T-helper 1 cell treated with Interleukin-12 subunit alpha and Interleukin-12 subunit beta and Interleukin-4 antibody, amounts not matched to agents 30 μg/mL and 1 μg/mL, for 36 hours (primary cell): ENCODE measurements at regions not wholly inside any gene's neighbourhood (a gene's known extent, or its start where the extent isn't known, plus 50 kb on each side); places are given as distances from the start of the nearest gene placed in this dataset.
"Not testable (repeated sequence)": the region's sequence is repeated elsewhere in the genome, so short reads cannot be mapped to it uniquely, and the experiment has no call there.

Experiments
- H3K27ac Mint-ChIP-seq: one replicate; pipeline ENCODE4 v1.8.0; 2021; ENCODE audit warnings: mild to moderate bottlenecking, mixed read lengths
- H3K27me3 Mint-ChIP-seq: one replicate; pipeline ENCODE4 v1.8.0; 2021; ENCODE audit warnings: low read depth, mixed read lengths
- H3K36me3 Mint-ChIP-seq: one replicate; pipeline ENCODE4 v1.8.0; 2021; ENCODE audit warnings: low read depth, mixed read lengths
- H3K4me1 Mint-ChIP-seq: one replicate; pipeline ENCODE4 v1.8.0; 2021; ENCODE audit warnings: low read depth, mixed read lengths
- H3K4me3 Mint-ChIP-seq: one replicate; pipeline ENCODE4 v1.8.0; 2021; ENCODE audit warnings: mild to moderate bottlenecking, moderate library complexity, mixed read lengths
- H3K9me3 Mint-ChIP-seq: one replicate; pipeline ENCODE4 v1.8.0; 2021; ENCODE audit warnings: mixed read lengths

DNA sequence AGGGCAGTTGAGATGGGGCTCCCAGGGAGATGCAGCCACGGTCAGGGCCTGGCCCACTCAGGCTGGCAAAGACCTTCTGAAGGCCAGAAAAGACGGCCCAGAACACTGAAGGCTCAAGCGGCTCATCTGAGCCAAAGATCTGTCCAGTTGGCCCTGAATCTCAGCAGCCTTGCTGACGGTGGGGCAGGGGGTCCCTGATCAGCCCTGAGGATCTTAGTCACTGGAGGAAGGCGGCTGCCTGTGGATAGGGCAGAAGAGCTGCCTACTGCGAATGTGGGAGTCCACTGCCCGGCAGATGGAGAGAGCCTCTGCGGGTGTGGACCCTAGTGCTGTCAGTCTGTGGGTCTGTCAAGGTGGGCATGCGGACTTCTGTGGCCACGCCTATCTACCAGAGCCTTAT is 1738.2 kb downstream of the TP53TG3F start:
- Mint-ChIP-seq H3K36me3 (no peaks in the 10 kb centered on the region), H3K27ac (no peak overlapping the region), H3K27me3 (no peaks in the 10 kb centered on the region), H3K4me3 (no peak overlapping the region), H3K9me3 (peaks cover 43% of the 10 kb centered on the region), H3K4me1 (no peaks in the 10 kb centered on the region)

DNA sequence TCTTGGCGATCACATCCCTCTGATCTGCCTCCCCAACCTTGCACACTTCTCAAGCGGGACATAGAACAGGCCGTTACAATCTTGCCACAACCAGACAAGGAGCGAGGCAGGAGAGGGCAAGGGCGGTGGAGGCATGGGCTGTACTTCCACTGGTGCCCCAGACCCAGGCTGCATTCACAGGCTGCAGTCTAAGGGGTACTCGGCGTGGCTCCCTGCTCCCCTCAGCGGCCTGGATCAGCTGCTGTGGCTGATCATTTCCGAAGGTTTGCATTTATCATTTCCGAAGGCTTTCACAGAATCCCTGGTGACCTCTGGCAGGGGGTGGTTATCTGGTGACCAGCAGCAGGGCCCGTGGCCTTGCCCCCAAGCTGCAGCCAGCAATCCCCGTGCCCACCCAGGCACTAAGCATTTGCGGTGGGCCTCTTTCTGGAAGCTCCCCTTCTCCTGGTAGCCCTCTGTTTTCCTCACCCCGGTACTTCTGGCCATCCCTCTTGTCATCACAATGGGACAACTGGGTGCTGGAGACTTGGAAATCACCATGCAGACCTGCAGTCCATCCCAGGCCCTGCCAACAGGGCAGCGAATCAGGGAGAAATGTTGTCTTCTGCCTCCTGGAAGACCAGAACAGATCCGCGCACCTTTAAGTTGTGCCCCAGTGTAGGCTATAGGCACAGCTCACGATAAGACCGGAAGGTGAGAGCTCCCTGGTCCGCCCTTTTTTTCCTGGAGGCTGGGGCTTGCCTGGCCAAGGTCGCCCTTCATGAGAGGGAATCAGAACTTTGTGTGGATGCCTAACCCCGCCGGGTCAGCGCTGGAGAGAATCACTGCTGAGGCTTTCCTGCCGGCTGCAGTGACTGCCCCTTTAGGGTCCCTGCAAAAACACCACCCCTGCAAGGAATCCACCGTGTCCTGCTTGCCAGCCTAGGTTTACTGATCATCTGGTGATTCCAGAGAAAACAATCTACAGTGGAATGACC is 1739.1 kb downstream of the TP53TG3F start:
- no peak overlapping the region for H3K4me3 Mint-ChIP-seq

DNA sequence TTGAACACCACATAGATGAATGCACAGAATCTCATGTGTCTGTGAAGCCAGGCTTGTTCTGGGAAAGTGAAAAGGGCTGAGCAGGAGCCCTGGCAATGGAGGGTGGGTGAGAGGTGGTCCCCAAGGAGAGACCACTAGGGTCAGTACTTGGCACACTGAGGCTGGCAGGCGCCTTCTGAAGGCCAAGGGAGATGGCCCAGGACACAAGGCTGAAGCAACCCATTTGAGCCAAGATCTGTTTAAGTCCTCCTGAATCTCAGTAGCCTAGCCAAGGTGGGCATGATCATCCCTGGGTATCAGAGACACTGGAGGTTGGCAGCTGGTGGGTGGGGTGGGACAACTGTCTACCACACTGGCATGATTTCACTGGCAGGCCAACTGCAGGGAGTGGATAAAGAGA is 1741.2 kb downstream of the TP53TG3F start:
- Mint-ChIP-seq H3K27ac (no peak overlapping the region), H3K4me1 (no peaks in the 10 kb centered on the region), H3K36me3 (no peaks in the 10 kb centered on the region), H3K4me3 (no peak overlapping the region), H3K9me3 (peaks cover 48% of the 10 kb centered on the region), H3K27me3 (no peaks in the 10 kb centered on the region)

More for the DNA sequence above, 1739.1 kb downstream of the TP53TG3F start:
- H3K27ac Mint-ChIP-seq: no peak overlapping the region
- no peaks in the 10 kb centered on the region for H3K4me1 Mint-ChIP-seq
- H3K9me3 Mint-ChIP-seq: peaks cover 49% of the 10 kb centered on the region
- no peaks in the 10 kb centered on the region for H3K27me3 Mint-ChIP-seq
- no peaks in the 10 kb centered on the region for H3K36me3 Mint-ChIP-seq

DNA sequence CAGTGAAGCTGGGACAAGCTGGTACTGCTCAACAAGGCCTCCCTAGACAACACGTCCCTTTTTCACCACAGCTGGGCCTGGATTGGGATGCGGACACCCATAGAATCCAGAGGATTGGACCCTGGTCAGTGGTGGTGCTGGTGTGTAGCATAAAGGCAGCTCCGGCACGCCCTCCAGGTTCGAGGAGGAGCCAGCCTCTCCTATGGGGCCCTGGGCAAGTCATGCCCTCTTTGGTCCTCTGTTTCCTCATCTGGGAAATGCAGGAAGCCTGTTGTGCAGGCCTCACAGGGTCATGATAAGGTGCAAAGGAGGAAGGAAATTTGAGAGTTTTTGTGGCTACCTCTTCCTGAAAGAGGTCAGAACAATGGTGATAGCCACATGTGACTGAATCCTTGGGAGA is 1741.7 kb downstream of the TP53TG3F start:
- Mint-ChIP-seq H3K9me3 (peaks cover 48% of the 10 kb centered on the region), H3K27ac (no peak overlapping the region), H3K4me1 (no peaks in the 10 kb centered on the region), H3K27me3 (no peaks in the 10 kb centered on the region), H3K4me3 (no peak overlapping the region), H3K36me3 (no peaks in the 10 kb centered on the region)

DNA sequence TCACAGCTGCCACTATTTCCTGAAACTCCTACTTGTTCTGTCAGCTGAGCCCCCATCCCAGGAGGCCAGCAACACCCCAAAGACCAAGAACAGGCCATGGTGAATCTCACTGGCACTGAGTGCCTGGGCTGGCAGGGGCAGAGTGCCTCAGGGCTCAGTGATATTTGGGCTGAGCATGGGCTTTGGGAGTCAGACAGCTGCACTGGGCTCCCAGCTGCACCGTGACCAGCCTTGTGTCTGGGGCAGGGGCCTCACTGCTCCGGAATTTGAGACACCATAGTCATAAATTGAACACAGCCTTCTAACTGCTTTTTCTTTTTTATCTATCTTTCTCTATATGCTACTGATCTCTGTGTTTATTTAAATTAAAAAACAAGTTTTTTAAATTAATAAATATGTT is 1744.2 kb downstream of the TP53TG3F start:
- Mint-ChIP-seq H3K4me1 (no peaks in the 10 kb centered on the region), H3K27ac (no peak overlapping the region), H3K4me3 (no peak overlapping the region), H3K27me3 (no peaks in the 10 kb centered on the region), H3K9me3 (peaks cover 40% of the 10 kb centered on the region), H3K36me3 (no peaks in the 10 kb centered on the region)

DNA sequence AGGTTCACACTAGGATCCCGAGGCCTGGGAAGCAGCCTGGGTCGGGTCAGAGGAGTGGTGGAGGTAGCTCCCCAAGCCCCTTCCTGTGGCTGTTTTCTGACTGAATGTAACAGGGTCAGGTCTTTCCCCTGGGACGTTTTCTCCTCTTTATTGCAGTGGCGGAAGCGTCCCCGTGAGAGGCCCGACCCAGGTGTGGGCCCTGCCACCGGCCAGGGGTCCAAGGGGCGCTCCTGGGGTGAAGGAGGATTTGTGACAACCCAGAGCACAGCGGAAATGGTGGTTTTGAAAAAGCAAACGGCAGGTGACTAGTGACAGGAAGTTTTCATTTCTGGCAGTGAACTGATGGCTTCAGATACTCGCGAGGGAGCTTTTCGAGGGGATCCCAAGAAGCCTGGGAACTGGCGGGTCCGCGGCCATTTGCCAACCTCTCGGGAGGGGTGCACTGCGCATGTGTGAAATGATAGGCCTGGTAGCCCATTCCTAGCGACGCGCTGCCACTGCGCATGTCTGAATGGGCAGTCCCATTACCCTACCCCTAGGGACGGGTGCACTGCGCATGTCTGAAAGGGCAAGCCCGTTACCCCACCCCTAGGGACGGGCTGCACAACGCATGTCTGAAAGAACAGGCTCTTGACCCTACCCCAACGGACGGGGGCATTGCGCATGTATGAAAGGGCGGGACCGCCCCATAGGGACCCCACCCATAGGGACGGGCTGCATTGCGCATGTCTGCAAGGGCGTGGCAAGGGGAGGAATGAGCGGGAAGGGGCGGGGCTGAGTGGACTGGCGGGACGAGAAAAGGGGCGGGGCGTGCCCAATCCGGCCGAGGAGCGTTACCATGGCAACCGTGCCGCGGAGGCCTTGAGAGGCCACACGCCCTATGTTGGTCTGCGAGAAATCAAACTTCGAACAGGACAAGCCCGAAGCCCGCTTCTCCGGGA is 1747.9 kb downstream of the TP53TG3F start:
- no peaks in the 10 kb centered on the region for H3K27me3 Mint-ChIP-seq
- H3K27ac Mint-ChIP-seq: no peak overlapping the region
- H3K4me1 Mint-ChIP-seq: no peaks in the 10 kb centered on the region
- H3K36me3 Mint-ChIP-seq: no peaks in the 10 kb centered on the region
- H3K4me3 Mint-ChIP-seq: no peak overlapping the region
- H3K9me3 Mint-ChIP-seq: peaks cover 35% of the 10 kb centered on the region

DNA sequence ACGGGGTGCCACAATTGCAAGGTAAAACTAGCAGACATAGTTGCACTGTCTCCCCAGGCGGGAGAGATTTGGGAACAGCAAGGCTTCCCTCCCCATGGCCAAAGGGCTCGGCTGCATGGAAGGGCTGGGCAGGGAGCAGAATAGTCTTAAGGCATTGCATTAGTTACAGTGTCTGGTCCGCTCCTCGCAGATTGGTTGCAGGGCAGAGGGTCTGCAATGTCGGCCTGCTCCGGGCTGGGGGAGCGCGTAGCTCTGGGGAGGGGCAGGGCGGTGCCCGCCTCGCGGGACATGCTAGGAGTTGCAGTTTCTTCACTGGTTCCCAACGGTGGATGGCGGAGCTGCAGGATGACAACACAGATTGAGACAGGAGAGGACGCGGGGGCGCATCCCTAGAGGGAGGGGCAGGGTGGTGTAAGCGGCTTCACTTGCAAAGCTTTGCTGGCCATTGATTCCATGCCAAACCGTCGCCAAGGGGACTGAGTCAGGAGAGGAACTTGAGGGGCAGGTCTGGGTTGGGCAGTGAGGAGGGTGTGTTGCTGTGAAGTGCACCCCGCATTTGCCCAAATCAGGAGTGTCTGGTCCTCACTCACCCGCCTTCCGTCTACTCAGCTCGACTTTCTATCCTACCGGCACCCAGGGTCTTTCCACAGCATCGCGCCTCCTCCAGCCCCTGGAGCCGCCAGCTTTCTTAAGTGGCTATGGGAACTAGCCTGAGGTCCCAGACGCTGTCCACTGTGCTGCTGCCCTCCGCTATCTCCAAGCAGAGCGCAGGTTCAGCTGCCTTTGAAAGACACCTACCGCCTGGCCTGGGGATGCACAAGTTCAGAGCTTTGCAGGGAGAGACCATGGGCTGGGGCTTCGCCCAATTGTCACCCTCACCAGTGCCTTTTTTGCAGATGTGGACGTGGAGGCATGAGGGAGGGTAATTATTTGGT is 1748.9 kb downstream of the TP53TG3F start:
- no peaks in the 10 kb centered on the region for H3K27me3 Mint-ChIP-seq
- no peak overlapping the region for H3K4me3 Mint-ChIP-seq

DNA sequence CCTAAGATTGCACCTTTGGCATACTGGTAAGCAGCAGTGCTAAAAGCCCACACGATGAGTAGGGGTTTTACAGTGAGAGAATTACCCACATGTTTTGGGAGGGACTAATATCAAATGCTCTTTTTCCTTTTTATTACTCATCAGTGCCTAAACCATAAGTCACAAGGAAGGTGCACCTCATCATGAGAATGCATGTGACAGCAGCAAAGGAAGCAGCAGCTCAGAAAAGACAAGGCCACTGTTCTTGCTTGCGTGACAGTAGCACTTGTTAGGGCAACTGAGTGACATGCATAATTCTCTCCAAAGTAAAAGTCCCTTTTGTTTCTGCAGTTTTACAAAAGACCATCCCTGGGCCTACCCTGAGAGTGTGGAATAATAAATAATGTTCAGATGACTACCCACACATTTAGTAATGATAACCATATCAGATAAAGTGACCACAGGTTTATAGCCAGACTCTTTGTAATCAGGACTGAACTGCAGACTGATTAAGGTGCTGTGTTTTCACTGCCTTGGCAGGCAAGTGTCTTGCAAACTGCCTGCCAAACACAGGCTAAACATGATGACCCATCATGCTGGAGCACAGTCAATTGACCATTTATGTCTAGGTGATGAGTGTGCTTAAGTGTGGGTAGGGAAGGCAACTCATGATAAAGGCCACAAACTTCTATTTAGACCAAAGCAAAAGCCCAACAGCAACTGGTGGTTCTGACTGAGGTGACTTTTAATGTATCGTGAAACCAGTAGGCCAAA is 1751.4 kb downstream of the TP53TG3F start:
- no peaks in the 10 kb centered on the region for H3K36me3 Mint-ChIP-seq
- no peak overlapping the region for H3K27ac Mint-ChIP-seq
- H3K4me1 Mint-ChIP-seq: no peaks in the 10 kb centered on the region
- peaks cover 24% of the 10 kb centered on the region for H3K9me3 Mint-ChIP-seq
- H3K4me3 Mint-ChIP-seq: no peak overlapping the region
- no peaks in the 10 kb centered on the region for H3K27me3 Mint-ChIP-seq

More for the DNA sequence above, 1748.9 kb downstream of the TP53TG3F start:
- H3K4me1 Mint-ChIP-seq: no peaks in the 10 kb centered on the region
- H3K9me3 Mint-ChIP-seq: peaks cover 28% of the 10 kb centered on the region
- no peak overlapping the region for H3K27ac Mint-ChIP-seq
- no peaks in the 10 kb centered on the region for H3K36me3 Mint-ChIP-seq

DNA sequence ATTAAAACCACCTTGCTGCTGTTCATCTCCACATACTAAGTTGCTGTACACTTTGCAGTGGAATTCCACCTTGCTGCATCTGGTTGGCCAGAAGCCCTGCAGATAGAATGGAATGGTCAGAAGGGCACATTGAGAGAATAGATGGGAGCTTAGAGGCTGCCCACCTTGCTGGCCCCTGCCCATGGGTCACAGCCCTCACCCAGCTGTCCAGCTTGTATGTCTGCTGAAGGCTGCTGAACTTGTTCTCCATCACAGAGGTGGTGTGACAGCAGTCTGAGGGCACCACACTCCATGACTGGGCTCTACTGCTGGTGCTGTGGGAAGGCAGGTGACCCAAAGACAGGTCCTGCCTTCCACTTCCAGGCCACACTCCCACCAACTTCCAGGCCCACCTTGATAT is 1755.4 kb downstream of the TP53TG3F start:
- Mint-ChIP-seq H3K9me3 (peaks cover 42% of the 10 kb centered on the region), H3K4me1 (no peaks in the 10 kb centered on the region), H3K36me3 (no peaks in the 10 kb centered on the region), H3K27me3 (no peaks in the 10 kb centered on the region), H3K4me3 (no peak overlapping the region), H3K27ac (no peak overlapping the region)

DNA sequence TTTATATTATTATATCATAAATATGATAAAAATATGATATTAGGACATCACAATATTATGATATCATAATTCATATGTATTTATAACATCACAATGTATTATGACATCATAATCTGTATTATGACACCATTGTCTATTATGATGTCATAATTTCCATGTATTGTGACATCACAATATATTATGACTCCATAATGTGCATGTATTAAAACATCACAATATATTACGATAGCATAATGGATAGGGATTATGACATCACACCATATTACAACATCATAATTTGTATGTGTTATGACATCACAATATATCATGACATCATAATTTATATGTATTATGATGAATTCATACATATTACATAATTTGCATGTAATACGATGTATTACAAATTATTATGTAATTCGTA is 1755.9 kb downstream of the TP53TG3F start:
- Mint-ChIP-seq H3K27me3 (no peaks in the 10 kb centered on the region), H3K36me3 (no peaks in the 10 kb centered on the region), H3K9me3 (peaks cover 44% of the 10 kb centered on the region), H3K4me1 (no peaks in the 10 kb centered on the region), H3K27ac (no peak overlapping the region), H3K4me3 (no peak overlapping the region)

DNA sequence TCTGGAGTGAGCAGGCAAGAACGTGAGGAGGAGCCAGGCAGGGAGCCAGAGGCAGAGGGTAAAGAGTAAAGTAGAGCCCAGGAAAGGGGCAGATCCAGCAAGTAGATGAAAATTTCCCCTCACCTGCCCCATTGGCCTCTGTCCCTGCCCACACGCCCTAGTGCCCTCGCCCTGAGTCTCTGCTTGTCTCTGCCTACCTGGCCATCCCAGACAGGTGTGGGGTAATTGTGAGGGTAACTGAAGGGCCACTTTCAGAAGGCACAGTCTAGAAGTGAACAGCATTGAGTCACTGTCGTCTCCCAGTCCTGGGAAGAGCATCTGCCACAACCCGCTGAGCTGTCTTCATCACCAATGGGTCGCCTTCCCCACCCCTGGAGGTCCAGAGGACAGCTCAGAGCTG is 1756.8 kb downstream of the TP53TG3F start:
- not testable (repeated sequence) for H3K4me1 Mint-ChIP-seq, H3K4me3 Mint-ChIP-seq, H3K27ac Mint-ChIP-seq, H3K27me3 Mint-ChIP-seq, H3K36me3 Mint-ChIP-seq
- H3K9me3 Mint-ChIP-seq: peaks cover 46% of the 10 kb centered on the region

DNA sequence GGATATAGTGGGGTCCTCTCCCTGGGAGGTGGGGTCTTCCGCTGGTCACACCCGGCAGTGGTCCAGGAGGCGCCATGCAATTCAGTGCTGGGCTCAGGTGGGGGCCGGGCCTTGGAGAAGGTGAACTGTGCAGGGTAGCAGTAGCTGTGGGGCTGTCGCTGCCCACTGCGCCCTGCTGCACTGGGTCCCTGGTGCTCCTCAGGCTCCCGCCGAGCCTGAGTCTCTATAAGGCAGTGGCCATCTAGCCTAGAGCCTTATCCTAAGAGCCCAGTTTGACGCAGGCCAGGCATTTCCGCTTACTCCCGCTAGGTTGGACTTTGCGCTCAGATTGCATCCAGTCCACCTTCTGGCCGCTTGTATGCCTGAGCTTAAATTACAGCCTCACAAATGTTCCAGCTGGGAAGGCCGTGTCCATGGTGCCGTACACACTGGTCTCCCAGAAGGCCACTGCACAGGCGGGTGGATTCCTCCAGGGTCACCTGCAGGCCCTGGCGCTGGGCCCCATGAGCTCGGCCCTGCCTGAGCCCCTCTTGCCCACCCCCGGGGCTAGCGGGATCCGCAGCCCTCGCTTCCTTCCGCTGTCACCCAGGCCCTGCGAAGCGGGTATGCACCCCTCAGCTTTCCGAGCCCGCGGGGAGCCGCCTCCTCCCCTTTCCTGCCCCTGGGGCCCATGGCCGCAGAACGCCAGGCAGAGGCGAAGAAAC is 1762.2 kb downstream of the TP53TG3F start:
- H3K36me3 Mint-ChIP-seq: no peaks in the 10 kb centered on the region
- no peaks in the 10 kb centered on the region for H3K27me3 Mint-ChIP-seq
- no peaks in the 10 kb centered on the region for H3K4me1 Mint-ChIP-seq
- H3K9me3 Mint-ChIP-seq: peaks cover 44% of the 10 kb centered on the region
- no peak overlapping the region for H3K27ac Mint-ChIP-seq
- no peak overlapping the region for H3K4me3 Mint-ChIP-seq

DNA sequence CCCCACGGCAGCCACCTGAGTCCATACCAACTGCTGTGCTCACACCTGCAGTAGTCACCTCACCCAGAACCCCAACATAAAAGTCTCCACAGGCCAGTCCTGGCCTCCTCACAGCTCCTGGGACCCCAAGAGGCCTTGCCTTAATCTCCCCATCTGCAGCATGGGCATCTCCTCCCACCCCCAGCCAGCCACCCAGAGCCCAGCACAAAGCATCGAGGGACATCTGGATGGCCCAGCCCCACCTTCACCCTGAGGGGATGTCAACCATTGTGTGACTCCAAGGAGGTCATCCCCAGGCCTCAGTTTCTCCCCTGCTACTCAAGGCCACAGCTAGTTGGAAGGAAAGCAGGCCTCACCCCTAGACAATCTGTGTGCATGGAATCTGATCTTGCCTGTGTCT is 1775.3 kb downstream of the TP53TG3F start:
- no peaks in the 10 kb centered on the region for H3K36me3 Mint-ChIP-seq
- no peak overlapping the region for H3K4me3 Mint-ChIP-seq
- no peaks in the 10 kb centered on the region for H3K27me3 Mint-ChIP-seq
- H3K9me3 Mint-ChIP-seq: peaks cover 24% of the 10 kb centered on the region
- H3K27ac Mint-ChIP-seq: no peak overlapping the region
- H3K4me1 Mint-ChIP-seq: no peaks in the 10 kb centered on the region
